ENCODE measurements at regions not wholly inside any gene's neighbourhood (a gene's known extent, or its start where the extent isn't known, plus 50 kb on each side); places are given as distances from the start of the nearest gene placed in this dataset.

GRCh38 chr12:34288963-34289345, 266.7 kb downstream of the ALG10 start:
- Histone ChIP-seq H4K5ac (ENCODE audit: insufficient read length, low read depth, low read length) (no peak overlapping the region), H3K27me3 (ENCODE audit: insufficient read depth, low read length) (no peaks in the 10 kb centered on the region), H3K79me2 (ENCODE audit: insufficient read depth, low read length) (no peaks in the 10 kb centered on the region), H3K56ac (ENCODE audit: insufficient read length, low read depth, low read length) (no peak overlapping the region), H2BK20ac (ENCODE audit: low read depth, low read length, poor library complexity, severe bottlenecking) (no peak overlapping the region), H3T11ph (ENCODE audit: low read length) (no peak overlapping the region), H2BK12ac (ENCODE audit: insufficient read length, low read depth, low read length) (no peak overlapping the region), H2AK5ac (ENCODE audit: insufficient read length, low read length) (no peak overlapping the region), H3K23ac (ENCODE audit: insufficient read length, low read depth, low read length) (no peak overlapping the region), H3K4ac (ENCODE audit: low read depth, low read length) (no peak overlapping the region), H3K18ac (ENCODE audit: insufficient read length, low read depth, low read length) (no peak overlapping the region), H4K91ac (ENCODE audit: insufficient read length, low read depth, low read length) (no peak overlapping the region), H4K20me1 (ENCODE audit: control insufficient read depth, insufficient read depth, insufficient read length) (no peaks in the 10 kb centered on the region), H3K14ac (ENCODE audit: insufficient read depth, low read length) (no peak overlapping the region), H2BK15ac (ENCODE audit: low read depth, low read length) (no peak overlapping the region), H3K9ac (ENCODE audit: extremely low read depth, insufficient read length, low read length) (no peak overlapping the region), H2BK120ac (ENCODE audit: low read depth, low read length, poor library complexity, severe bottlenecking) (no peak overlapping the region), H3K23me2 (ENCODE audit: insufficient read length, low read depth, low read length, poor library complexity, severe bottlenecking) (no peaks in the 10 kb centered on the region), H3K27ac (ENCODE audit: insufficient read length, low read depth, low read length) (no peak overlapping the region), H2BK5ac (ENCODE audit: insufficient read length, low read length) (no peak overlapping the region), H3K4me2 (ENCODE audit: insufficient read depth, insufficient read length, low read length) (no peak overlapping the region), H4K8ac (replicated peaks; ENCODE audit: insufficient read length, low read depth, low read length) (no peak overlapping the region), H3K4me1 (ENCODE audit: insufficient read depth, low read length) (no peaks in the 10 kb centered on the region), H3K9me3 (ENCODE audit: control insufficient read depth, low read depth, low read length) (peaks cover 64% of the 10 kb centered on the region), H3K79me1 (ENCODE audit: insufficient read depth, low read depth, low read length, poor library complexity, severe bottlenecking) (no peaks in the 10 kb centered on the region), H2AFZ (ENCODE audit: low read length) (no peak overlapping the region)
- TF ChIP-seq CTCF (conservative IDR thresholded peaks at IDR 0.05): no peak
- Mint-ChIP-seq H3K36me3 (ENCODE audit: insufficient read depth in 1 of 3, low read depth in 3 of 3) (peaks cover 16 to 28% (median 18%) of the 10 kb centered on the region in 3 experiments), H3K4me3 (no peak overlapping the region), H3K27ac (no peak overlapping the region), H3K9me3 (peaks cover 94 to 97% of the 10 kb centered on the region in 2 experiments), H3K4me1 (no peaks in the 10 kb centered on the region), H3K27me3 (ENCODE audit: low read depth) (peaks cover 8% of the 10 kb centered on the region; the same call in 1 of the 2 replicates)
- DNase-seq: peak; percentile 7
- WGBS (ENCODE audit: extremely low coverage, insufficient read length, low lambda C conversion rate): no CpG with 5 or more reads among the region's 12 CpGs

All from H9 (cell line).